Parathyroid adenoma (tissue), 2 donors: ENCODE measurements at regions not wholly inside any gene's neighbourhood (a gene's known extent, or its start where the extent isn't known, plus 50 kb on each side); places are given as distances from the start of the nearest gene placed in this dataset.

Experiments used
- H2AFZ ChIP-seq: fragments of 300-600 bp; sonication (generic); one replicate; pipeline ENCODE4 v1.7.0; 2017; ENCODE audit warnings: antibody characterized with exemption, mild to moderate bottlenecking
- H3K27ac ChIP-seq: fragments of 300-600 bp; sonication (generic); one replicate; pipeline ENCODE4 v1.7.0; 2017
- H3K27me3 ChIP-seq: fragments of 300-600 bp; sonication (generic); one replicate; pipeline ENCODE4 v1.7.0; 2017; ENCODE audit warnings: low read length; ENCODE audit not compliant: control insufficient read depth, insufficient read depth
- H3K36me3 ChIP-seq: fragments of 300-600 bp; sonication (generic); one replicate; pipeline ENCODE4 v1.7.0; 2017; ENCODE audit warnings: low read length; ENCODE audit not compliant: control insufficient read depth, insufficient read depth
- H3K4me1 ChIP-seq: fragments of 300-600 bp; sonication (generic); one replicate; pipeline ENCODE4 v1.7.0; 2017; ENCODE audit warnings: control low read depth
- H3K4me2 ChIP-seq: fragments of 300-600 bp; sonication (generic); one replicate; pipeline ENCODE4 v1.7.0; 2017; ENCODE audit warnings: low read length
- H3K4me3 ChIP-seq: fragments of 300-600 bp; sonication (generic); one replicate; pipeline ENCODE4 v1.7.0; 2017; ENCODE audit warnings: low read depth, low read length
- H3K79me2 ChIP-seq: fragments of 300-600 bp; sonication (generic); one replicate; pipeline ENCODE4 v1.7.0; 2017; ENCODE audit warnings: control low read depth
- H3K9ac ChIP-seq: fragments of 300-600 bp; sonication (generic); one replicate; pipeline ENCODE4 v1.7.0; 2017; ENCODE audit warnings: mild to moderate bottlenecking
- H3K9me3 ChIP-seq: fragments of 300-600 bp; sonication (generic); one replicate; pipeline ENCODE4 v1.7.0; 2017; ENCODE audit warnings: low read length; ENCODE audit not compliant: control insufficient read depth
- CTCF ChIP-seq: fragments of 300-600 bp; sonication (generic); IDR thresholded peaks from one replicate; pipeline ENCODE4 v1.7.0; 2017; ENCODE audit warnings: antibody characterized with exemption, mild to moderate bottlenecking
- donor health status: primary hyperparathyroidism.

DNA sequence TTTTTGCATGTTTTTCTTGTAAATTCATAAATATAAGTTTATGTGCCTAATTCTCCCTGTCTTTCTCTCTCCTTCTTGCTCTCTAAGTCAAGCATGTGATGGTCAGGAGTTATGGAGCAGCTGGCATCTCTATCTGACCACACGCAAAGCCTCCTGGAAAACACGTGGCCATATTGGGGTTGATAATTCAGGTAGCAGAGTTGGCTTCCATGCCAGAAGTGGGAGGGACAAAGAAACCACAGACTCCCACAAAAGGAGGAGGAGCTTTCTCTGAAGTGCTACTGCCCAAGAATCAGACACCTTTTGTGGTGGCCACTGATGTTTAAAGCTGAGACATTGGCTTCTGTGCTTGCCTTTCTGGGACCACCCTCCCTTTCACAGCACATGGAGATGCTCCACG is 517.6 kb upstream of the TMEM132C start:
- H3K4me1 ChIP-seq = no peaks in the 10 kb centered on the region
- no peak overlapping the region for H3K27ac ChIP-seq
- H3K4me2 ChIP-seq = no peak overlapping the region
- H3K27me3 ChIP-seq = no peaks in the 10 kb centered on the region
- no peak overlapping the region for H3K9ac ChIP-seq
- H3K4me3 ChIP-seq = no peak overlapping the region
- no peaks in the 10 kb centered on the region for H3K9me3 ChIP-seq
- TF ChIP-seq CTCF = no peak
- H3K79me2 ChIP-seq = no peaks in the 10 kb centered on the region
- H2AFZ ChIP-seq = no peak overlapping the region
- no peaks in the 10 kb centered on the region for H3K36me3 ChIP-seq

DNA sequence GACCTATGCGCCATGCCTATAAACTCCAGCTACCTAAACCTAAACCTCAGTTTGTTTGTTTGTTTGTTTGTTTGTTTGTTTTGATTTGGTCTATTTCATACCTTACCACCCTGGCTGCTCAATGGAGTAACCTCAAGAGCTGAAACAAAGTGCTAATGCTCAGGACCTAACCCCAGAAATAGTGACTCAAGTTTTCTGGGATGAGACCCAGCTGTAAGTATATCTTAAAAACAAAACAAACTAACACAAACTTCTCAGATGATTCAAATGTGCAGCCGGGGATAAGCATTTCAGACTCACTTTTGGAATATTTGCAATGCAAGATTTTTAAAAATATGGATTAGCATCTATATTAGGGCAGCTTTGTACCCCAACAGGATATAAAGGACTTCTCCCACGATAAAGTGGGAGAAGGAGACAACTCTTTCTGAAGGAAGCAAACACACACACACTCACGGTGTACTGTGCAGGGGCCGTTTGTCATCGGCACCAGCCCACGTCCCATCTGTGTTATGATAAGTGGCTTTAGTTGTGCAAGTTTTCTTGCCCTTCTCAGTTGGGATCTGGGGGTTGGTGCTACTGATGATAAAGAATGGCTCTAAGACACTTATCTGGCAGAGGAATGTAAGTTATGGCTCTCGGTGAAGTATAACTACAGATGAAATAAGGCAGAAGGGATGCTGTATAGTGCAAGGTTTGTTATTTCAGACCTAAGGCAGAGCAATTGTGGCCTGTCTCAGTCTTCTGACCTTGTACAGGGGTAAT is 516.7 kb upstream of the TMEM132C start:
- Histone ChIP-seq H3K79me2 (no peaks in the 10 kb centered on the region), H3K27ac (no peak overlapping the region), H3K4me3 (no peak overlapping the region), H3K27me3 (no peaks in the 10 kb centered on the region), H3K4me2 (no peak overlapping the region), H3K9ac (no peak overlapping the region), H3K4me1 (no peaks in the 10 kb centered on the region), H3K9me3 (no peaks in the 10 kb centered on the region), H3K36me3 (no peaks in the 10 kb centered on the region), H2AFZ (no peak overlapping the region)
- no peak for TF ChIP-seq CTCF

- Histone ChIP-seq H3K9me3 (no peaks in the 10 kb centered on the region), H3K27ac (no peak overlapping the region), H3K4me3 (no peak overlapping the region), H3K79me2 (no peaks in the 10 kb centered on the region), H3K4me2 (no peak overlapping the region), H3K4me1 (no peaks in the 10 kb centered on the region), H3K27me3 (no peaks in the 10 kb centered on the region), H3K36me3 (no peaks in the 10 kb centered on the region), H2AFZ (no peak overlapping the region), H3K9ac (no peak overlapping the region)
- no peak for TF ChIP-seq CTCF
These were observed 514.2 kb upstream of the TMEM132C start for GRCh38 chr12:127752802-127753201.

GRCh38 chr12:127760357-127760756 is 506.6 kb upstream of the TMEM132C start:
- no peak overlapping the region for H3K4me3 ChIP-seq
- TF ChIP-seq CTCF = no peak
- no peak overlapping the region for H3K27ac ChIP-seq
- no peaks in the 10 kb centered on the region for H3K4me1 ChIP-seq
- H3K9ac ChIP-seq = no peak overlapping the region
- no peaks in the 10 kb centered on the region for H3K9me3 ChIP-seq
- H3K4me2 ChIP-seq = no peak overlapping the region
- no peaks in the 10 kb centered on the region for H3K27me3 ChIP-seq
- no peaks in the 10 kb centered on the region for H3K36me3 ChIP-seq
- no peaks in the 10 kb centered on the region for H3K79me2 ChIP-seq
- H2AFZ ChIP-seq = no peak overlapping the region

DNA sequence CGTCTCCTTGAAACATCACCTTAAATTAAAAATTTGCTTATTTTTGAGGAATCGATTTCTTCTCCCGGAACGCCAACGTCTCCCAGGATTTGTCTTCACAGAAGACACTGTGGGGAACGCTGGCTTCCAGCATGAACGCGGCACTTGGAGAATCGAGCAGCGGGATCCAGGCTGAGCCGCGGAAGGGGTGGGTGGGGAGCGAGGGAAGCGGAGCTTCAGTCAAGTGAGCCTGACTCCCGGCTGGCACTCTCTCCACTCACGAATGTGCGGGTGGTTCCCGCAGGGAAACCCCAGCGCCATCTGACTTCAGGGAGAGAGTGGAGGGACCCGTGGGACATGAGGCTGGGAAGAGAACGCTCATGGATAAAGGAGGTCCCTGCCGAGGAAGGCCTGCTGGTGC is 506.0 kb upstream of the TMEM132C start:
- no peak overlapping the region for H3K27ac ChIP-seq
- no peak overlapping the region for H2AFZ ChIP-seq
- H3K79me2 ChIP-seq = no peaks in the 10 kb centered on the region
- H3K27me3 ChIP-seq = no peaks in the 10 kb centered on the region
- no peaks in the 10 kb centered on the region for H3K36me3 ChIP-seq
- H3K9ac ChIP-seq = no peak overlapping the region
- no peaks in the 10 kb centered on the region for H3K4me1 ChIP-seq
- no peak for TF ChIP-seq CTCF
- no peak overlapping the region for H3K4me2 ChIP-seq
- H3K9me3 ChIP-seq = no peaks in the 10 kb centered on the region
- H3K4me3 ChIP-seq = no peak overlapping the region
